Left lung (tissue), 4 donors: ENCODE measurements at regions not wholly inside any gene's neighbourhood (a gene's known extent, or its start where the extent isn't known, plus 50 kb on each side); places are given as distances from the start of the nearest gene placed in this dataset.

Experiments used
- ATAC-seq: fragments of 200-7000 bp; cut with Tn5 transposase; one replicate; pipeline ENCODE4 v1.9.1; 2020; ENCODE audit warnings: moderate library complexity
- DNase-seq, 4 donors: peaks; one replicate each; pipeline ENCODE4 v3.0.0-alpha.2; 2013 to 2020
- H3K27ac ChIP-seq, 2 donors: fragments of 200-600 bp; sonication (generic) in 1 of 2; one replicate each; pipeline versions ENCODE4 v1.5.0 to v1.8.0; 2020 to 2021
- H3K27me3 ChIP-seq, 2 donors: fragments of 200-600 bp; sonication (generic) in 1 of 2; one replicate each; pipeline versions ENCODE4 v1.5.0 to v1.8.0; 2020 to 2021
- H3K36me3 ChIP-seq, 2 donors: fragments of 200-600 bp; sonication (generic) in 1 of 2; one replicate each; pipeline versions ENCODE4 v1.5.0 to v1.8.0; 2020 to 2021
- H3K4me1 ChIP-seq, 2 donors: fragments of 200-600 bp; one replicate each; pipeline ENCODE4 v1.8.0; 2021
- H3K4me3 ChIP-seq, 2 donors: fragments of 200-600 bp; sonication (generic) in 1 of 2; one replicate each; pipeline versions ENCODE4 v1.5.0 to v1.8.0; 2020 to 2021; ENCODE audit warnings: mild to moderate bottlenecking in 1 of 2
- H3K9me3 ChIP-seq, 2 donors: fragments of 200-600 bp; sonication (generic) in 1 of 2; one replicate each; pipeline versions ENCODE4 v1.5.0 to v1.8.0; 2020 to 2021
- CTCF ChIP-seq, 2 donors: fragments of 200-600 bp; sonication (generic) in 1 of 2; IDR thresholded peaks; one replicate each; pipeline versions ENCODE4 v1.5.0 to v1.8.0; 2021; ENCODE audit warnings: antibody characterized with exemption in 2 of 2
- intact Hi-C, 2 donors: fragments of 100-400 bp; cut with DNase I; formaldehyde crosslinking; loops; one replicate each; pipeline versions ENCODE4 v1.11.2 to v1.14.2; 2022
- donor health status: DM: no; HTN: yes; CAD: no.
- donor health status: DM: no; HTN: no; CAD: no.

- Histone ChIP-seq H3K9me3 (no peaks in the 10 kb centered on the region), H3K36me3 (no peaks in the 10 kb centered on the region), H3K27me3 (no peaks in the 10 kb centered on the region), H3K27ac (no peak overlapping the region), H3K4me1 (no peaks in the 10 kb centered on the region), H3K4me3 (no peak overlapping the region)
- no peak for TF ChIP-seq CTCF (IDR thresholded peaks at IDR 0.05)
- no peak for DNase-seq
- no peak for ATAC-seq
- intact Hi-C loops: no loop called here
These were observed 250.9 kb upstream of the TMEM72 start for GRCh38 chr10:44660271-44660670.

GRCh38 chr10:44662051-44662450, 249.1 kb upstream of the TMEM72 start:
- ATAC-seq (no peak), DNase-seq (no peak)
- Histone ChIP-seq H3K36me3 (no peaks in the 10 kb centered on the region), H3K4me1 (no peaks in the 10 kb centered on the region), H3K4me3 (no peak overlapping the region), H3K27me3 (no peaks in the 10 kb centered on the region), H3K9me3 (no peaks in the 10 kb centered on the region), H3K27ac (no peak overlapping the region)
- intact Hi-C loops: no loop called here
- no peak for TF ChIP-seq CTCF (IDR thresholded peaks at IDR 0.05)

GRCh38 chr10:44668336-44668735, 242.8 kb upstream of the TMEM72 start:
- Histone ChIP-seq H3K4me3 (no peak overlapping the region), H3K27me3 (no peaks in the 10 kb centered on the region), H3K4me1 (no peaks in the 10 kb centered on the region), H3K27ac (no peak overlapping the region), H3K36me3 (no peaks in the 10 kb centered on the region), H3K9me3 (no peaks in the 10 kb centered on the region)
- ATAC-seq: no peak
- intact Hi-C loops: no loop called here
- no peak for TF ChIP-seq CTCF (IDR thresholded peaks at IDR 0.05)
- no peak for DNase-seq

DNA sequence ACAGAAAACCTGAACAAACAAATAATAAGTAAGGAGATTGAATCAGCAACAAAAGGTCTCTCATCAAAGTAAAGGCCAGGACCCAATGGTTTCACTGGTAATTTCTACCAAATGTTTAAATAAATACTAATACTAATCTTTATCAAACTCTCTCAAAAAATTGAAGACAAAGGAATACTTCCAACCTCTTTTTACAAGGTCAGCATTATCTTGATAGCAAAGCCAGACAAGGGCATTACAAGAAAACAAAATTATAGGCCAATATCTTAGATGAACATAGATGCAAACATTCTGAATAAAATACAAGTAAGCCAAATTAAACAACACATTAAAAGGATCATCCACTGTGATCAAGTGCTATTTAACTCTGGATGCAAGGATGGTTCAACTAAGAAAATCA, 239.8 kb upstream of the TMEM72 start:
- Histone ChIP-seq H3K27ac (no peak overlapping the region), H3K4me1 (no peaks in the 10 kb centered on the region), H3K9me3 (no peaks in the 10 kb centered on the region), H3K4me3 (no peak overlapping the region), H3K36me3 (no peaks in the 10 kb centered on the region), H3K27me3 (no peaks in the 10 kb centered on the region)
- intact Hi-C loops: no loop called here
- ATAC-seq (no peak), DNase-seq (no peak)
- no peak for TF ChIP-seq CTCF (IDR thresholded peaks at IDR 0.05)

DNA sequence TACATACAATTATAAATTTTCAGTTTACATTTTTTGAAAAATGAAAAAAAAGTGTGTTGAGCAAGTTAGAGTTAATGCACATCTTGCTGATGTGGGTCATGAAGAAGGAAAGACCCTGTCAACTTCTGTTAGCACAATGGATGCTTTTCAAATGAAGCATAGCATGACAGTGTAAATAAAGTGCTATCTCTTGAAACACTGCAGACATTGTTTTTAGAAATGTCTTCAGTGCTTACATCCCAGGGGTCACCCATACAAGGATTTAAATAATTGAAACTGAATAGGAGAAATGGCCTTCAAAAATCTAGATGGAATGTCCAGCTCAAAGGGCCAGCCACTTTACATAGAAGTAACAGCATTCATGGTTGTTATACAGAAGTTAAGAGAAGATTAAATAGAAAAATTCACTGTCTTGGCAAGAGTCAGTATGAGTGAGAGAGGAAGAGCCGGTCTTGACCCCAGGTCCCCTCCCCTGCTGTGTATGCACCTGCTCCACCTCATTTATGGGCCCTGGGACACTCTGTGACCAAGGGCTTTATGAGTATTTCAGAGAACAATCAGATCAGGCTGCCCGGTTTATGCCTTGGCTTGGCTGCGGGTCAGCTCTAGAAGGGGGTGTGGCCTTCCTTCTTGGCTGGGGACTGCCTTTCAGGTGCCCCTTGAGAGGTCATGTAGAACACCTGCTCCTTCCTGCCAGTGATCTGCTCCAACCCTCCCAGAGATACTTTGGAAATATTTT, 237.7 kb upstream of the TMEM72 start:
- no peaks in the 10 kb centered on the region for H3K36me3 ChIP-seq
- intact Hi-C loops: no loop called here
- H3K4me3 ChIP-seq: no peak overlapping the region
- H3K27me3 ChIP-seq: no peaks in the 10 kb centered on the region
- H3K9me3 ChIP-seq: no peaks in the 10 kb centered on the region
- peak; percentile 58 for ATAC-seq
- no peak for TF ChIP-seq CTCF (IDR thresholded peaks at IDR 0.05)
- DNase-seq: no peak
- no peaks in the 10 kb centered on the region for H3K4me1 ChIP-seq
- H3K27ac ChIP-seq: no peak overlapping the region
